NB4 (cell line): ENCODE measurements at regions not wholly inside any gene's neighbourhood (a gene's known extent, or its start where the extent isn't known, plus 50 kb on each side); places are given as distances from the start of the nearest gene placed in this dataset.

Experiments
- CTCF ChIP-seq: IDR thresholded peaks from one replicate; pipeline ENCODE4 v1.5.1; 2012; ENCODE audit warnings: low read depth, low read length
- MAX ChIP-seq: IDR thresholded peaks from 2 replicates; pipeline ENCODE4 v1.6.1; 2011; ENCODE audit warnings: low read depth, low read length
- POLR2A ChIP-seq: IDR thresholded peaks from 2 replicates; pipeline ENCODE4 v1.6.1; 2011; ENCODE audit warnings: mild to moderate bottlenecking; ENCODE audit not compliant: insufficient read length; ENCODE audit errors: extremely low read depth

- TF ChIP-seq CTCF (no peak), POLR2A (no peak), MAX (no peak)
Observed at GRCh38 chr10:16063350-16063749, 203.0 kb upstream of the MINDY3 start.
